Lower lobe of right lung (tissue), 2 donors: ENCODE measurements at regions not wholly inside any gene's neighbourhood (a gene's known extent, or its start where the extent isn't known, plus 50 kb on each side); places are given as distances from the start of the nearest gene placed in this dataset.

ENCODE experiments used
- ATAC-seq, 2 donors: fragments of 200-7000 bp; cut with Tn5 transposase; one replicate each; pipeline ENCODE4 v1.9.1; 2020 to 2022; ENCODE audit warnings: mild to moderate bottlenecking in 2 of 2, moderate library complexity in 2 of 2
- DNase-seq: peaks from one replicate; pipeline ENCODE4 v3.0.0-alpha.2; 2020
- H3K27ac ChIP-seq: fragments of 200-600 bp; one replicate; pipeline ENCODE4 v1.8.0; 2022
- H3K27me3 ChIP-seq: fragments of 200-600 bp; one replicate; pipeline ENCODE4 v1.8.0; 2022; ENCODE audit warnings: low read depth
- H3K36me3 ChIP-seq: fragments of 200-600 bp; one replicate; pipeline ENCODE4 v1.8.0; 2022; ENCODE audit warnings: mild to moderate bottlenecking
- H3K4me1 ChIP-seq: fragments of 200-600 bp; one replicate; pipeline ENCODE4 v1.8.0; 2022
- H3K4me3 ChIP-seq: fragments of 200-600 bp; one replicate; pipeline ENCODE4 v1.8.0; 2022; ENCODE audit warnings: mild to moderate bottlenecking
- H3K9me3 ChIP-seq: fragments of 200-600 bp; one replicate; pipeline ENCODE4 v1.8.0; 2022
- intact Hi-C: fragments of 100-400 bp; cut with DNase I; formaldehyde crosslinking; loops from one replicate; pipeline ENCODE4 v1.11.0; 2022
- TF ChIP-seq, protein P1 (sequence below): fragments of 200-600 bp; IDR thresholded peaks from one replicate; pipeline ENCODE4 v1.8.0; 2022; ENCODE audit warnings: antibody characterized with exemption, mild to moderate bottlenecking
- donor health status: DM: no; HTN: yes; CAD: no; lungs with severe emphysema.

DNA sequence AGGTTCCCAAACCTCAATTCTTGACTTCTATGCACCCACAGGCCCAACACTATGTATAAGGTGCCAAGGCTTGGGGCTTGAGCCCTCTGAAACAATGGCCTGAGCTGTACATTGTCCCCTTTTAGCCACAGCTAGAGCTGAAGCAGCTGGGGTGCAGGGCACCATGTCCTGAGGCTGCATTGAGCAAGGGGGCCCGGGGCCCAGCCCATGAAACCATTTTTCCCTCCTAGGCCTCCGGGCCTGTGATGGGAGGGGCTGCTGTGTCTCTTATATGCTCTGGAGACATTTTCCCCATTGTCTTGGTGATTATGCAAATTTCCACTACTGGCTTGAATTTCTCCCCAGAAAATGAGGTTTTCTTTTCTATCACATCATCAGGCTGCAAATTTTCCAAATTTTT, 155.5 kb downstream of the FASLG start:
- Histone ChIP-seq H3K4me1 (no peaks in the 10 kb centered on the region), H3K27ac (no peak overlapping the region), H3K36me3 (no peaks in the 10 kb centered on the region), H3K4me3 (no peak overlapping the region), H3K27me3 (no peaks in the 10 kb centered on the region), H3K9me3 (no peaks in the 10 kb centered on the region)
- intact Hi-C loops: no loop called here
- ATAC-seq (no peak), DNase-seq (no peak)
- TF ChIP-seq, protein P1, sequence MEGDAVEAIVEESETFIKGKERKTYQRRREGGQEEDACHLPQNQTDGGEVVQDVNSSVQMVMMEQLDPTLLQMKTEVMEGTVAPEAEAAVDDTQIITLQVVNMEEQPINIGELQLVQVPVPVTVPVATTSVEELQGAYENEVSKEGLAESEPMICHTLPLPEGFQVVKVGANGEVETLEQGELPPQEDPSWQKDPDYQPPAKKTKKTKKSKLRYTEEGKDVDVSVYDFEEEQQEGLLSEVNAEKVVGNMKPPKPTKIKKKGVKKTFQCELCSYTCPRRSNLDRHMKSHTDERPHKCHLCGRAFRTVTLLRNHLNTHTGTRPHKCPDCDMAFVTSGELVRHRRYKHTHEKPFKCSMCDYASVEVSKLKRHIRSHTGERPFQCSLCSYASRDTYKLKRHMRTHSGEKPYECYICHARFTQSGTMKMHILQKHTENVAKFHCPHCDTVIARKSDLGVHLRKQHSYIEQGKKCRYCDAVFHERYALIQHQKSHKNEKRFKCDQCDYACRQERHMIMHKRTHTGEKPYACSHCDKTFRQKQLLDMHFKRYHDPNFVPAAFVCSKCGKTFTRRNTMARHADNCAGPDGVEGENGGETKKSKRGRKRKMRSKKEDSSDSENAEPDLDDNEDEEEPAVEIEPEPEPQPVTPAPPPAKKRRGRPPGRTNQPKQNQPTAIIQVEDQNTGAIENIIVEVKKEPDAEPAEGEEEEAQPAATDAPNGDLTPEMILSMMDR: no peak

DNA sequence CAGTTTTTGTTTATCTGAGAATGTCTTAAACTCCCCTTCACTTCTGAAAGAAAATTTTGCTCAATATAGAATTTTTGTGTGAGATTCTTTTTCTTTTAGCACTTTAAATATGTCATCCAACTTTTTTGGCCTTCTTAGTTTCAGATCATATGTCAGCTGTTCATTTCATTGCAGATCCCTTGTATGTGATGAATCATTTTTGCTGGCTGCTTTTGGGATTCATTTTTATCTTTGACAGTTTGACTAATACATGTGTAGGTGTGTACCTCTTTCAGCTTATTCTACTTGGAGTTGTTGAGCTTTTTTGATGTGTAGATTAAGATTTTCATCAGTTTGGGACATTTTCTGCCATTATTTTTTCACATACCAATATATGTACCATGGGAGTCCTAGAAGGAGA, 156.8 kb downstream of the FASLG start:
- no peaks in the 10 kb centered on the region for H3K9me3 ChIP-seq
- no peak for DNase-seq
- H3K27ac ChIP-seq: no peak overlapping the region
- H3K4me3 ChIP-seq: no peak overlapping the region
- intact Hi-C loops: no loop called here
- TF ChIP-seq, protein P1: no peak
- H3K36me3 ChIP-seq: no peaks in the 10 kb centered on the region
- no peaks in the 10 kb centered on the region for H3K4me1 ChIP-seq
- ATAC-seq: no peak
- no peaks in the 10 kb centered on the region for H3K27me3 ChIP-seq

DNA sequence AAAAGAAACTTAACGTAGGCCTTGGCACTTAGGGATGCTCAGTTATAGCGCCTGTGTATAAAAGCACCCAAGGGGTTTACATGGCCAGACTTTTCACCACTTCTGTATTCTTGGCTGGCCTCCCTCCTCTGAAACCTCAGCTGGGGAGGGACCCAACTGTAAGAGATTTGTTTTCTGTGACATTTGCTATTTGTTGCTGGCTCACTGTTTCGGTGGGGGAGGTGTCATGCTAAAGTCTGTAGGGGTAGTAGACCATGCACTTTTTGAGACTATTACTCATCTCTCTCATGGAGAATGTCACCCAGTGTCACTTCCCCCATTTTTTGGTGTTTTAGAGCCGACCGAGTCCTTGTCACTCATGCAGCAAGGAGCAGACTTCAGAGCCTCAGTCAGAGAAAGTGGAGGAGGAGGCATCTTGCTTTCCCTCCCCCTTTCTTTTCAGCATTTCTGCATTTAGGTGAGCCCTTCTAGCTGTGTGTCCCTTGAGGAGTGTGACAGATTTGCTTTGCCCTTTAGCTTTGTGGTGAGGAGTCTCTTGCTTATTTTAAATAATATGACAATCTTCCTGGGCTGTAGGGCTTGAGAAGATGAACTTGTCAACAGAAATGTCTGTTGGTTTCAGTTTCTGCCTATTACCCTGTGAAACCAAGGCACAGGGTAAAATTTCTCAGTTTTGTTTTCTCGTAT, 160.1 kb downstream of the FASLG start:
- TF ChIP-seq, protein P1: no peak
- ATAC-seq: peak; percentile 23 to 48
- intact Hi-C loops: no loop called here
- Histone ChIP-seq H3K4me1 (no peaks in the 10 kb centered on the region), H3K9me3 (no peaks in the 10 kb centered on the region), H3K36me3 (no peaks in the 10 kb centered on the region), H3K27ac (peak overlapping the region; percentile 41), H3K27me3 (no peaks in the 10 kb centered on the region), H3K4me3 (no peak overlapping the region)
- no peak for DNase-seq

DNA sequence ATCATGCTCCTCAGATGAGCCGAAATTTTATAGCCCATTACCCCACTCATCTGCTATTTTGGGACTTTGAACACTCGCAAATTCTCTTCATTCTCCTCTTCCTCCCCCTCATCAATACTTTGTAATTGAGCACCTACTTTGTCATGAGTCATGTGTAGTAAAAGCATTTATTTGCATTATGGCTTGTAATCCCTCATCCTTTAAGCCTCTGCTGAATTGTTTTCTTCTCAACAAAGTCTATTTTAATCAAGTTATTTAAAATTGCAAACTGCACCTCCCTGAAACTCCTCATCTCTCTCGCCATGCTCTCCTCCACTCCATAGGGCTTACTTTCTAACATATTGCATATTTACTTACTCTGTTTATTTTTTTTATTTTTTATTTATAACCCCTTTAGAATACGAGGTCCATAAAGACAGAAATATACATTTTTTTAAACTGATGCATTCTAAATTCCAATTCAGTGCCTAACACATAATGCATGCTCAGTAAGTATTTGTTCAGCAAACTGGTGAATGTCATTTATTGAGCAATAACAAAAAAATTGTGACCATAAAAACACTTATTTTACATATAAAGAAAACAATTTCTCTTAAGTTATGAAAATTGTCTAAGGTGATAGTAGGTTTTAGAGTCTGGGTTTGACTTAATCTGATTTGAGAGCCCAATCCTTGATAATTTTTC, 161.7 kb downstream of the FASLG start:
- DNase-seq: no peak
- no peak for ATAC-seq
- Histone ChIP-seq H3K27me3 (no peaks in the 10 kb centered on the region), H3K9me3 (no peaks in the 10 kb centered on the region), H3K4me1 (no peaks in the 10 kb centered on the region), H3K36me3 (no peaks in the 10 kb centered on the region), H3K27ac (no peak overlapping the region), H3K4me3 (no peak overlapping the region)
- TF ChIP-seq, protein P1: no peak
- intact Hi-C loops: no loop called here

DNA sequence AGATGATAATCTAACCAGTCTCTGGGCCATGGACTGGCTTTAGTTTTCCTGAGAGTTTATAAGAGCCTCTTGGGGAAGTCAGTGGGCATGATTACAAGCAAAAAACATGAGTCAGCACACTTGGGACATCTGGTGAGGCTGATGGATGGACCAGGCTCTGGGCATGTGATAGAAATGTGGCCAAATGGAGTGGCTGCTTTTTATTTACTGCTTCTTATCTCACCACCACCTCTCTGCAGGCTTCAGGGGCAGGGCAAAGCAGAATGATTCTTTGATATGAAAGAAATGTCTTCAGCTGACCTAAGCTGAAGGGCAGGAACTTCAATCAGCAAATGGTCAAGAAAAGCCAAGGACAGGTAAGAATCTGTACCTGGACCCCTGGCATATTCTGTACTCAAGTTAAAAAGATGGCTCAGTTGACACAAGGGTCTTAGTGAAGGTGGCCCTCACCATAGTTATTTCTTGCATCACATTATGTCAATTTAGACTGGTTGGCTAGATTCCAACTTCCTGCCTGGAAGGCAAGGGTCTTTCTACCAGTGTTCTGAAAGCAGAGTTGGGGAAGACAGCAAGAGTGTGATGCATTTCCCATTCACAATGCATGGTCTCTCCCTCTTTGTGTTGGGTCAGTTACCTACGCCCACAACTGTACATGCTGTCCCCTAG, 162.8 kb downstream of the FASLG start:
- intact Hi-C loops: no loop called here
- Histone ChIP-seq H3K9me3 (no peaks in the 10 kb centered on the region), H3K27me3 (no peaks in the 10 kb centered on the region), H3K27ac (no peak overlapping the region), H3K4me1 (peaks cover 7% of the 10 kb centered on the region), H3K4me3 (no peak overlapping the region), H3K36me3 (no peaks in the 10 kb centered on the region)
- ATAC-seq (no peak), DNase-seq (no peak)
- TF ChIP-seq, protein P1: no peak
